Progenitor cell of endocrine pancreas (in vitro differentiated cells): ENCODE measurements at regions not wholly inside any gene's neighbourhood (a gene's known extent, or its start where the extent isn't known, plus 50 kb on each side); places are given as distances from the start of the nearest gene placed in this dataset.
A peak's percentile ranks its signal among the peaks of the same experiment; 100 is the strongest.
"Not testable (repeated sequence)": the region's sequence is repeated elsewhere in the genome, so short reads cannot be mapped to it uniquely, and the experiment has no call there.

ENCODE experiments used
- DNase-seq: peaks from one replicate; pipeline ENCODE4 v3.0.0; 2021; ENCODE audit warnings: low spot score; ENCODE audit not compliant: unreplicated experiment
- H3K27ac Mint-ChIP-seq: 2 replicates; pipeline ENCODE4 v1.8.0; 2021; ENCODE audit warnings: mild to moderate bottlenecking, moderate library complexity, mixed read lengths
- H3K27me3 Mint-ChIP-seq: 2 replicates; pipeline ENCODE4 v1.8.0; 2021; ENCODE audit warnings: mixed read lengths
- H3K36me3 Mint-ChIP-seq: 2 replicates; pipeline ENCODE4 v1.8.0; 2022; ENCODE audit warnings: mixed read lengths; ENCODE audit not compliant: insufficient read depth
- H3K4me1 Mint-ChIP-seq: 2 replicates; pipeline ENCODE4 v1.8.0; 2021; ENCODE audit warnings: low read depth, mixed read lengths
- H3K4me3 Mint-ChIP-seq: 2 replicates; pipeline ENCODE4 v1.8.0; 2021; ENCODE audit warnings: low read depth, mild to moderate bottlenecking, moderate library complexity, mixed read lengths
- H3K9me3 Mint-ChIP-seq: 2 replicates; pipeline ENCODE4 v1.8.0; 2021; ENCODE audit warnings: low read depth, mixed read lengths
- TF ChIP-seq, protein P1 (sequence below): fragments of 200-600 bp; sonication (generic); IDR thresholded peaks from one replicate; pipeline ENCODE4 v1.5.0; 2021; ENCODE audit warnings: antibody characterized with exemption, mild to moderate bottlenecking; ENCODE audit not compliant: unreplicated experiment

DNA sequence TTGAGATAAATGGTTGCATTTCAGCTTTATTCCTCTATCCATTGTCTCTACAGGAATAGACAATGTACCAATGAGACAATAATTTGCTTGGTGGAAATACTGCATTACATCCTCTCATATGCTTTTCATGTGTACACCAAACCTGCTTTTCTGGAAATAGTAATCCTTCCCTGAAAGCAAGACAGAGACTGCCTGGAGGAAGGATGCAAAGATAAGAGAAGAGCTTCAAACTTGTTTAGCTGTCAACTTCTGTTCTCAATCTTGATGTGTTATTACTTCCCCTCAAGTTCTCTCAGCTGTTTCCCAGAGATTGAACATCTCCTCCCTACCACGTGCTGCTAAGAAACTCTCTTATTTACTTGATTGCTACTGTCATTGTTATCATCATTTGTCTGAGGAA is 1125.4 kb upstream of the TMPRSS15 start:
- TF ChIP-seq, protein P1, sequence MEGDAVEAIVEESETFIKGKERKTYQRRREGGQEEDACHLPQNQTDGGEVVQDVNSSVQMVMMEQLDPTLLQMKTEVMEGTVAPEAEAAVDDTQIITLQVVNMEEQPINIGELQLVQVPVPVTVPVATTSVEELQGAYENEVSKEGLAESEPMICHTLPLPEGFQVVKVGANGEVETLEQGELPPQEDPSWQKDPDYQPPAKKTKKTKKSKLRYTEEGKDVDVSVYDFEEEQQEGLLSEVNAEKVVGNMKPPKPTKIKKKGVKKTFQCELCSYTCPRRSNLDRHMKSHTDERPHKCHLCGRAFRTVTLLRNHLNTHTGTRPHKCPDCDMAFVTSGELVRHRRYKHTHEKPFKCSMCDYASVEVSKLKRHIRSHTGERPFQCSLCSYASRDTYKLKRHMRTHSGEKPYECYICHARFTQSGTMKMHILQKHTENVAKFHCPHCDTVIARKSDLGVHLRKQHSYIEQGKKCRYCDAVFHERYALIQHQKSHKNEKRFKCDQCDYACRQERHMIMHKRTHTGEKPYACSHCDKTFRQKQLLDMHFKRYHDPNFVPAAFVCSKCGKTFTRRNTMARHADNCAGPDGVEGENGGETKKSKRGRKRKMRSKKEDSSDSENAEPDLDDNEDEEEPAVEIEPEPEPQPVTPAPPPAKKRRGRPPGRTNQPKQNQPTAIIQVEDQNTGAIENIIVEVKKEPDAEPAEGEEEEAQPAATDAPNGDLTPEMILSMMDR = no peak
- no peak overlapping the region for H3K27ac Mint-ChIP-seq
- peaks cover 3% of the 10 kb centered on the region for H3K4me1 Mint-ChIP-seq
- peaks cover 3% of the 10 kb centered on the region for H3K9me3 Mint-ChIP-seq
- no peaks in the 10 kb centered on the region for H3K36me3 Mint-ChIP-seq
- H3K4me3 Mint-ChIP-seq = no peak overlapping the region
- no peak for DNase-seq
- no peaks in the 10 kb centered on the region for H3K27me3 Mint-ChIP-seq

DNA sequence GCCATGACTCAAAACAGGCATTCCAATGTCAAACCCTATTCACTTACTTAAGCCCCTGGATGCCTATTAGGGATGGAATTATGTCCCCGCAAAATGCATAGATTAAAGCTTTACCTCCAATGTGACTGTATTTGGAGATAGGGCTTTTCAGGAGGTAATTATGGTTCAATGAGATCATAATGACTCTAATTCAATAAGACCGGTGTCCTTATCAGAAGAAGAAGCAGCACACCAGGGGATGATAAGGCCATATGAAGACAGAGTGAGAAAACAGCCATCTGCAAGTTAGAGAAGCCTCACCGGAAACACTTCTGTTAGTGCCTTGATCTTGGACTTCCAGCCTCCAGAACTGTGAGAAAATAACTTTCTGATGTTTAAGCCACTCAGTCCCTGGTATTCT is 1131.8 kb upstream of the TMPRSS15 start:
- no peak for DNase-seq
- H3K27ac Mint-ChIP-seq = no peak overlapping the region
- H3K36me3 Mint-ChIP-seq = no peaks in the 10 kb centered on the region
- H3K4me1 Mint-ChIP-seq = peaks cover 8% of the 10 kb centered on the region
- H3K27me3 Mint-ChIP-seq = no peaks in the 10 kb centered on the region
- TF ChIP-seq, protein P1 = no peak
- H3K4me3 Mint-ChIP-seq = no peak overlapping the region
- peaks cover 3% of the 10 kb centered on the region for H3K9me3 Mint-ChIP-seq

DNA sequence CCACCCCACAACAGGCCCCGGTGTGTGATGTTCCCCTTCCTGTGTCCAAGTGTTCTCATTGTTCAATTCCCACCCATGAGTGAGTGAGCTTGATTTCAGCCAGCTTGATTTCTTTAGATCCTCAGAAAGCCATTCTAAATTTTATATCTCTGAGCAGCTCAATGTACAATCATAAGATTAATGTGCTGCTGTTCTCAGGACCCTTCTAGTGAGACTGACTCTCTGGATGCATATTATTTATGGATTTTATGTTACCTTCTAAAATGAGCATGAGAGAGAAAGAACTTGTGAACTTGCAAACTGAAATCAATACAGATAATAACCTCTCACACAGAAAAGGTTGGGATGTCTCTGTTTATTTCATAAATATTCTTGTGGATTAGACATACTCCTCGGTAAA is 1133.5 kb upstream of the TMPRSS15 start:
- Mint-ChIP-seq H3K36me3 (no peaks in the 10 kb centered on the region), H3K27me3 (no peaks in the 10 kb centered on the region), H3K4me3 (no peak overlapping the region), H3K4me1 (peaks cover 14% of the 10 kb centered on the region), H3K9me3 (peaks cover 3% of the 10 kb centered on the region), H3K27ac (no peak overlapping the region)
- TF ChIP-seq, protein P1 = no peak
- DNase-seq = no peak

DNA sequence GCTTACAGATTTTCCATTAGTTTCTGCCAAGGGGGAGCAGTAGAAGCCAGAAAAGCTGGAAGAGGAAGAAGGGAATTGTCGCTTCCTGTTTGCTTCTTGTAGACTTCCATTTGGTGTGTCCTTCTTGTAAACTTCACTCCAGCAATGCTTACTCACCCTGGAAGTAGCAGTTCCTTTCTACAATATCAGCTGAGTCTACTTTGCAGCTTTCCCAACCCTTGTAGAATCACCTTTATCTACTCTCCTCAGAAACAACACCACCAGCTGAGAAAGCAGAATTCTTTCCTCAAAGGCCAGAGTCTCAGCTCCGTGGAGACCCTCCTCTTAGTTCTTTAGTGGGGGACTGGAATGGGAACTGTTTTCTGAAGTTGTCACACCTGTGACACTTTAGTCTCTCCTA is 1136.7 kb upstream of the TMPRSS15 start:
- no peak for DNase-seq
- no peak overlapping the region for H3K27ac Mint-ChIP-seq
- TF ChIP-seq, protein P1 = no peak
- H3K36me3 Mint-ChIP-seq = peaks cover 9% of the 10 kb centered on the region
- no peaks in the 10 kb centered on the region for H3K27me3 Mint-ChIP-seq
- peaks cover 16% of the 10 kb centered on the region for H3K9me3 Mint-ChIP-seq
- no peak overlapping the region for H3K4me3 Mint-ChIP-seq
- H3K4me1 Mint-ChIP-seq = peaks cover 20% of the 10 kb centered on the region

DNA sequence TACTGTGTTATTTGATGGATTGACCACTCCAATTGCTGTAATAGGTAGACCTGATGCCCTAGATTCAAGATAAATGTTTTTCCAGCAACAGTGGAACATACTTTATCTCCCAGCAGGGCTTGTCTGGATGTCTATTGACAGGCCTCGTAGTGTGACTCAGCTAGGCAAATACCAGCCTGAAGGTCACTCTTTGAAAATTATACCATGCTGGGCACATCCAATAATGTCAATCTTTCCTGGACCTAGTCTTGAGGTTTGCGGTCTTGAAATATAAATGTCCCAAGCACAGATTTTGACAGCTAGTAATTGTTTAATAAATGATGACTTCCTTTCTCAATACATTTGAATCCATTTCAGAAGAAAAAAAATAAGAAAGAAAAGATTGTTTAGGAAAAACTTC is 1138.0 kb upstream of the TMPRSS15 start:
- no peak for DNase-seq
- Mint-ChIP-seq H3K27me3 (no peaks in the 10 kb centered on the region), H3K4me3 (no peak overlapping the region), H3K27ac (peak overlapping the region; percentile 90), H3K9me3 (peaks cover 21% of the 10 kb centered on the region), H3K4me1 (peaks cover 20% of the 10 kb centered on the region), H3K36me3 (peaks cover 12% of the 10 kb centered on the region)
- TF ChIP-seq, protein P1 = no peak

DNA sequence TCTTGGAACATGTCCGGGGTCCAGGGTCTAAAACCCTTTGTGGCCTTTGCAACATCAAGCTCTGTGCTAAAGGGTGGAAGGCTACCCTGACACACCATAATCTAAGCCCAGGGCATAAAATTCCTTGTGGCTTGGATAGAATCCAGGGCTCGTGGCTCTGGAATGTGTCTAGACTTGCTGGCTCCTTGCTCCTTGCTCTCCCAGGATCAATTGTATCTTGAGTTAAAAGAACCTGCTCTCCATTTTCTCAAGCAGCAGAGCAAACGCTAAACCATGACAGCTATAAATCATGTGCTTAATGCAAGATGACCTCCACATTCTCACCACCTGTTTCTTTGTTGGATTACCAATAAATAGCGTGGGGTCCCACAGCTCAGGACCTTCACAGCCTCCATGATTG is 1140.9 kb upstream of the TMPRSS15 start:
- DNase-seq, H3K27me3 Mint-ChIP-seq, H3K27ac Mint-ChIP-seq, H3K4me3 Mint-ChIP-seq: not testable (repeated sequence)
- peaks cover 18% of the 10 kb centered on the region for H3K4me1 Mint-ChIP-seq
- H3K9me3 Mint-ChIP-seq = peaks cover 31% of the 10 kb centered on the region
- H3K36me3 Mint-ChIP-seq = peaks cover 12% of the 10 kb centered on the region
